Left hindlimb (tissue), 1 donor: ENCODE measurements at regions not wholly inside any gene's neighbourhood (a gene's known extent, or its start where the extent isn't known, plus 50 kb on each side); places are given as distances from the start of the nearest gene placed in this dataset.
"Not testable (repeated sequence)": the region's sequence is repeated elsewhere in the genome, so short reads cannot be mapped to it uniquely, and the experiment has no call there.

Experiments
- DNase-seq: peaks from one replicate; pipeline ENCODE4 v3.0.0-alpha.2; 2018

- no peak for DNase-seq
These were observed 463.1 kb downstream of the DMAC1 start for GRCh38 chr9:7336356-7337065.

GRCh38 chr9:7333719-7334118, 465.9 kb downstream of the DMAC1 start:
- no peak for DNase-seq

GRCh38 chr9:7332780-7333179, 466.8 kb downstream of the DMAC1 start:
- no peak for DNase-seq

GRCh38 chr9:7328453-7328852, 471.1 kb downstream of the DMAC1 start:
- DNase-seq = no peak

GRCh38 chr9:7325995-7326394, 473.6 kb downstream of the DMAC1 start:
- no peak for DNase-seq

DNA sequence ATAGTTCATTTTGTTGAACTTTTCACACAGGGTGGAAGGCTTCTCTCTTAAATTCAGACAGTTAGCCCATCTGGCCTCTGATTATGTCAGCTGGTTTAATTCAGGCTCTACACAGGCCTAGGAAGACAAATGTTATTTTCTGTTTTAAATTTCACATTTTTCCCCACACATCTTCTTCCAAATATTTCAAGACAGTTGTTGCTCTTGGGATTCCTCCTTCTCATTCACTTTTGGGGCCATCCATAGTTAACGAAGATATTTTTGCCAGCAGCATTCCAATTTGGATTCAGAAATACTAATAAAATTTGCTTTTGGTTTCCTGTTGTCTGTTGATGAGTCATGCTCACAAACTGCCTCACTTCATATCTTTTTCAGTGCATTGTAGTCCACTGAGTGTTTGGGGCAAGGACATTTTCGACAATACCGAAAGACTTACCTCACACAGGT, 475.4 kb downstream of the DMAC1 start:
- no peak for DNase-seq

- DNase-seq = no peak
These were observed 478.7 kb downstream of the DMAC1 start for GRCh38 chr9:7320841-7321240.

- no peak for DNase-seq
These were observed 479.4 kb downstream of the DMAC1 start for GRCh38 chr9:7320139-7320538.

DNA sequence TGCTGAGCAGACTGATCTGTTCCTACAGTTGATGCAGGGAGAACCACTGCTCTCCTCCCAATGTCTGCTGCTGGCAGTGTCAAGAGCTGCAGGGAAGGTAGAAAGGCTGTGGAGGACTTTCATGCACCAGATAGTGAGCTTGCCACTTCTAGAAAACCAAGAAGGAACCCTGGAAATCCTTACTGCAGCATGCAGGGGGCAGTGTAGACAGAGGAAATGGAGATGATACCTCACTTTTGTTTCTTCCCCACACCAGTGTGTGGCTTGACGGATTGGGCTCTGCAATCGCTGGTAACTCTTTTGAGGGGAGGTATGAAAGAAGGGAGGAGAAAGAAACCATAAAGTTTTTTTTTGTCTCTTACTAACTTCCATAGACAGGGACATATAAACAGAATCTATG, 480.7 kb downstream of the DMAC1 start:
- DNase-seq = no peak

- DNase-seq = no peak
These were observed 482.6 kb downstream of the DMAC1 start for GRCh38 chr9:7316967-7317366.

DNA sequence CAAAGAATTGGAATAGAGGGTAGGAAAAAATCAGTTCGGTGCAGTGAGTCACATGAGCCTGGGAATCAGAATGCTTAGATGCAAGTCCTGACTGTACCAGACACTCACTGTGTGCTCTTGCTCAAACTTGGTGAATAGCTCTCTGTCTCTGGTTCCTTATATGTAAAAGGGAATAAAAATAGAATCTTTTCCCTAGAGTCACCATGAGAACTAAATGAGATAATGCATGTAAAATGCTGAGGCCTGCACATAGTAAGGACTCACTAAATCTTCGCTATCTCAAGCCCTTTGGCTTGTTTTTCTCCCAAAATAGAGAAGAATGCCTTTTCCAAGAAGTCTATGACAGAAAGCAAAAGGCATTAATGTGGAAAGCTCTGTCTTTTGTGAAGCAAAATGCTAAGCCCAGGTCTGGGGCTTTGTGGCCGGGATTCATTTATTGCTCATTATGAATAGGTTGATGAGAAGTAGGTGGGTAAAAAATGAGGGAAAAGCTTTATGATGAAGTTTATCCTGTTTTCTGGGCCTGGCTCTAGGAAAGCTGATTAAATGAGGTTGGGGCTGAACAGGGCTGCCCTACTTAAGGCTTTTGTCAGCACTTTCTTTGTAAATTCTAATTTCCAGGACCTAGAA, 483.3 kb downstream of the DMAC1 start:
- no peak for DNase-seq

DNA sequence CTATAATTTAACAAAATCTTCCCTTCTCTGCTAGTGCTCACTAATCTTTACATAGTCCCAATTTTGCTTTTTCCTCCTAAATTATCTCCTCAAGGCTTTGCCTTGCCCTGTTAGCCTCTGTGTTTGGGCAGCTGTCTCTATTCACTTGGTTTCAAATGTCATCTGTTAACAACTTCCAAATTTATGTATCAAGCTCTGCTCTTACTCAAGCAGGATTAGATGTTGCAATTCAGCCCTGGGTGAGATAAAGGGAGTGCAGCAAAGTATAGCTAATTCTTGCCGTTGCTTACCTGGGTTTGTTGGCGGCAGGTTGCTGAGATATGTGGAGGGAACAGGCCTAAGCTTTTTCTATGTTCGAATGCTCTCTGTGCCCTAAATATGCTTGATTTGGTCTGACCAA, 483.8 kb downstream of the DMAC1 start:
- no peak for DNase-seq

DNA sequence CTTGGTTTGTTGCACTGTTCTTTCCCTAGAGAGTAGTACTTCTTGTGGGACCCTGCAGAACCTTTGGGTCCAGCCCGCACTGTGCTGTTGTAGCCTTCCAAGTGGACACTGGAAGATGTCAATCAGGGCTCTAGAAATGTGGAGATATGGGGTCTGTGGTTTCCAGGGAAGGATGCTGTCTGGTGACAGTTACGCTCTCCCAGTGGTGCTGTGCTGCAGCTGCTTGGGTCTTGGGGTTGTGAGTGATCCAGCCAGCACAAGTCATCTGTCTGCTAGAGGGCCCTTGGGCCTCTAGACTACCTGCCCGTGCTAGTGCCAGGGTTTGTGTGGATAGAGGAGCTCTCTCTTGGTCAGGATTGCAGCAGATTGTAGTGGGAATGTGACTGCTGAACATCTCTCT, 484.5 kb downstream of the DMAC1 start:
- no peak for DNase-seq

GRCh38 chr9:7313389-7313788, 486.2 kb downstream of the DMAC1 start:
- no peak for DNase-seq

DNA sequence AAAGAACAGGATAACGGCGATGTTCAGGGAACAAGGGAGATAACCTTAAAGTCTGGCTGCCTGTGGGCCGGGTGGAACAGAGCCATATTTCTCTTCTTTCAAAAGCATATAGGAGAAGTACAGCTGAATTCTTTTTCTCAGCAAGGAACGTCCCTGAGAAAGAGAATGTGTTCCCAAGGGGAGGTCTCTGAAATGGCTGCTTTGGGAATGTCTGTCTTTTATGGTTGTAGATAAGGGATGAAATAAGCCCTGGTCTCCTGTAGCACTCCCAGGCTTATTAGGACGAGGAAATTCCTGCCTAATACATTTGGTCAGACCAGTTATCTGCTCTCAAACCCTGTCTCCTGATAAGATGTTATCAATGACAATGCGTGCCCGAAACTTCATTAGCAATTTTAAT, 490.5 kb downstream of the DMAC1 start:
- DNase-seq = not testable (repeated sequence)

DNA sequence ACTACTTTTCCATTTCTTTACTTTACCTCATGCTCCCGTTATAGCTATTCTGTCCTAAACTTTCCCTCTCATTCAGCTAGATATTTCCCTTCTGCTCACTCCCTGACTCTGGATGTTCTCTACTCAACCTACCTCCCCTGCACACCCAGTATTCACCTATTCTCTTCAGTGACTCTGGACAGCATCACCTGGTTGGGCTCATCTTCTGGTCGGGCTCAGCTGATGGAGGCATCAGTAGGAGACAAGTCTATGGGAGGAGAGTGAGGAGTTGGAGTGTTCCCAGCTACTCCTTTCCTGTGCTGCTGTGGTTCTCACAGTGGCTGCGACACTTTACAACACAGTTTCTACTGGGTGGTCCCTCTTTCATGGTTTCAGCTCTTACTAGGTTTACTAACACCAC, 493.9 kb downstream of the DMAC1 start:
- no peak for DNase-seq

GRCh38 chr9:7304627-7304995, 495.0 kb downstream of the DMAC1 start:
- DNase-seq = no peak

- no peak for DNase-seq
These were observed 495.5 kb downstream of the DMAC1 start for GRCh38 chr9:7303907-7304626.

- DNase-seq = no peak
These were observed 499.1 kb downstream of the DMAC1 start for GRCh38 chr9:7300484-7300883.

GRCh38 chr9:7298123-7298522, 501.5 kb downstream of the DMAC1 start:
- DNase-seq = no peak

DNA sequence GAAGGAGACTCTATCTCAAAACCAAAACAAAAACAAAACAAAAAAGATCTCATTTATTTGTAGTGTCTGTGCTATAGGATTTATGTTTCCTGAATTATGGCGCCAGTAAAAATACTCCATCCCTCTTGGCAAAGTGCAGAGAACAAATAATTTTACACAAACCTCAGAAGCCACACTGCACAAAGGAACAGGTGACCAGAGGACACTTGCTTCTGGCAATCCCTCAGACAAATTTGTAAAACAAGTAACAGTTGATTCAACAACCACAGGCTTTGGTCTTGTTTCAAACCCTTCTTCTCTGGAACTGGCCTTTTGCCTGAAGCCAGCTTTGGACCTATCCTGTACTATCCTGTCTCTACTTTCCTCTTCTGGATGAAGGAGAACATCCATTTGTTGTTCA, 502.1 kb downstream of the DMAC1 start:
- DNase-seq = no peak

- DNase-seq = no peak
These were observed 506.5 kb downstream of the DMAC1 start for GRCh38 chr9:7293091-7293490.

DNA sequence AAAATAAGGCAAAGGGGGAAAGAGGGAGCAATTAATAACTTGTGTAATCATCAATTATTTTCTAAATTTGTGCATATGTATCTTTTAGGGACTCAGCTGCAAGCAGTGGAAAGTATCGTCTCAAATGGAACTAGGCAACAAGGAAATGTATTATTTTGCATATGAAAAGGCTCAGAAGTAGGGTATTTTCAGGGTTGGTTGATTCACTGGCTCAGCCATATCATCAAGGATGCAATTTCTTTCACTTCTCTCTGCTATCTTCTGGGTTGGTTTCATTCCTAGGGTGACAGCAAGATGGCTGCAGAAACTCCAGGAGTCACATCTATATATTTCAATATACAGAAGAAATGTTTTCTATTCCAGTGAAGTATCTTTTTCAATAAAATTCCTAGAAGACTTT, 509.8 kb downstream of the DMAC1 start:
- DNase-seq = no peak

- DNase-seq = no peak
These were observed 511.6 kb downstream of the DMAC1 start for GRCh38 chr9:7287986-7288385.
